WTC11 (cell line): ENCODE measurements at regions not wholly inside any gene's neighbourhood (a gene's known extent, or its start where the extent isn't known, plus 50 kb on each side); places are given as distances from the start of the nearest gene placed in this dataset.

Experiments used
- AR ChIP-seq: fragments of 250-450 bp; sonication (Bioruptor Pico); IDR thresholded peaks from 2 replicates; pipeline ENCODE4 v1.9.0; 2021; ENCODE audit warnings: mild to moderate bottlenecking
- ATF3 ChIP-seq: sonication (generic); formaldehyde crosslinking; conservative IDR thresholded peaks from 2 replicates; pipeline ENCODE4 v1.8.1; 2022; ENCODE audit warnings: mild to moderate bottlenecking, missing genetic modification reagents
- CTCF ChIP-seq: fragments of 200-600 bp; IDR thresholded peaks from 2 replicates; pipeline ENCODE4 v1.8.0; 2022; ENCODE audit warnings: antibody characterized with exemption
- KAT7 ChIP-seq: sonication (generic); formaldehyde crosslinking; IDR thresholded peaks from 2 replicates; pipeline ENCODE4 v1.8.1; 2023; ENCODE audit warnings: missing genetic modification reagents, mild to moderate bottlenecking, borderline replicate concordance
- MAX ChIP-seq: sonication (generic); formaldehyde crosslinking; IDR thresholded peaks from 2 replicates; pipeline ENCODE4 v1.8.0; 2022; ENCODE audit warnings: mild to moderate bottlenecking, missing genetic modification reagents
- SMAD4 ChIP-seq: sonication (generic); formaldehyde crosslinking; IDR thresholded peaks from 2 replicates; pipeline ENCODE4 v1.8.0; 2022; ENCODE audit warnings: mild to moderate bottlenecking, missing genetic modification reagents
- ZNF512 ChIP-seq: sonication (generic); formaldehyde crosslinking; IDR thresholded peaks from 2 replicates; pipeline ENCODE4 v1.8.1; 2022; ENCODE audit warnings: missing genetic modification reagents, borderline replicate concordance

GRCh38 chr10:120978589-120979252 is 127.6 kb downstream of the WDR11 start:
- TF ChIP-seq CTCF, result no peak
- TF ChIP-seq KAT7, result no peak
- TF ChIP-seq ZNF512 (CRISPR knock-in tag), result no peak
- no peak for TF ChIP-seq SMAD4
- TF ChIP-seq ATF3 (CRISPR knock-in tag), result no peak
- TF ChIP-seq AR (CRISPR knock-in tag), result no peak
- TF ChIP-seq MAX (CRISPR knock-in tag), result no peak
